HEK293T (cell line): ENCODE measurements at regions not wholly inside any gene's neighbourhood (a gene's known extent, or its start where the extent isn't known, plus 50 kb on each side); places are given as distances from the start of the nearest gene placed in this dataset.

Experiments used
- BHLHE40 ChIP-seq: fragments of 450-650 bp; IDR thresholded peaks from 2 replicates; pipeline ENCODE4 v1.6.1; 2016; ENCODE audit warnings: mild to moderate bottlenecking, moderate library complexity, borderline replicate concordance
- CTBP1 ChIP-seq: fragments of 450-650 bp; IDR thresholded peaks from 2 replicates; pipeline ENCODE4 v1.6.1; 2016; ENCODE audit warnings: borderline replicate concordance
- ELF4 ChIP-seq: fragments of 450-650 bp; IDR thresholded peaks from 2 replicates; pipeline ENCODE4 v1.6.1; 2017; ENCODE audit warnings: antibody characterized with exemption
- FOXK2 ChIP-seq: fragments of 450-650 bp; IDR thresholded peaks from 2 replicates; pipeline ENCODE4 v1.6.1; 2016; ENCODE audit warnings: mild to moderate bottlenecking
- FOXM1 ChIP-seq: fragments of 450-650 bp; IDR thresholded peaks from 2 replicates; pipeline ENCODE4 v1.6.1; 2017; ENCODE audit warnings: mild to moderate bottlenecking, borderline replicate concordance
- L3MBTL2 ChIP-seq: fragments of 450-650 bp; conservative IDR thresholded peaks from 2 replicates; pipeline ENCODE4 v1.6.1; 2016; ENCODE audit warnings: mild to moderate bottlenecking
- LEF1 ChIP-seq: fragments of 450-650 bp; IDR thresholded peaks from 2 replicates; pipeline ENCODE4 v1.6.1; 2017; ENCODE audit warnings: mild to moderate bottlenecking, borderline replicate concordance
- NFRKB ChIP-seq: fragments of 450-650 bp; IDR thresholded peaks from 2 replicates; pipeline ENCODE4 v1.6.1; 2016; ENCODE audit warnings: mild to moderate bottlenecking, moderate library complexity
- SP1 ChIP-seq: fragments of 450-650 bp; IDR thresholded peaks from 2 replicates; pipeline ENCODE4 v1.6.1; 2017
- SUZ12 ChIP-seq: fragments of 450-650 bp; IDR thresholded peaks from 2 replicates; pipeline ENCODE4 v1.6.1; 2016; ENCODE audit warnings: mild to moderate bottlenecking
- TARDBP ChIP-seq: fragments of 450-650 bp; IDR thresholded peaks from 2 replicates; pipeline ENCODE4 v1.6.1; 2016
- ZNF384 ChIP-seq: fragments of 450-650 bp; IDR thresholded peaks from 2 replicates; pipeline ENCODE4 v1.6.1; 2016

GRCh38 chr9:105083256-105083655, 155.3 kb upstream of the ABCA1 start:
- TF ChIP-seq ZNF384: no peak
- TF ChIP-seq SUZ12: no peak
- no peak for TF ChIP-seq FOXK2
- TF ChIP-seq SP1: no peak
- no peak for TF ChIP-seq ELF4
- TF ChIP-seq NFRKB: no peak
- TF ChIP-seq LEF1: no peak
- no peak for TF ChIP-seq CTBP1
- TF ChIP-seq FOXM1: no peak
- no peak for TF ChIP-seq L3MBTL2
- TF ChIP-seq BHLHE40: no peak
- TF ChIP-seq TARDBP: no peak
